ENCODE measurements at regions not wholly inside any gene's neighbourhood (a gene's known extent, or its start where the extent isn't known, plus 50 kb on each side); places are given as distances from the start of the nearest gene placed in this dataset.

GRCh38 chr11:81421251-81421860 lies 1312.3 kb downstream of the FAM181B start:
- CTCF ChIA-PET = no interaction called here

GRCh38 chr11:81420668-81421250 lies 1312.9 kb downstream of the FAM181B start:
- Histone ChIP-seq H3K36me3 (ENCODE audit: control insufficient read depth, insufficient read depth, low read length) (no peaks in the 10 kb centered on the region), H3K4me3 (ENCODE audit: low read depth, low read length) (no peak overlapping the region), H3K27me3 (ENCODE audit: control insufficient read depth, insufficient read depth, low read length) (no peaks in the 10 kb centered on the region)
- POLR2A ChIA-PET = no interaction called here
- CTCF ChIA-PET = no interaction called here
- DNase-seq (ENCODE audit: low read depth) = no peak
- no peak for TF ChIP-seq CTCF (IDR thresholded peaks at IDR 0.05; ENCODE audit: insufficient read depth, low read depth, low read length)

More at GRCh38 chr11:81421251-81421860, 1312.3 kb downstream of the FAM181B start:
- DNase-seq (ENCODE audit: low read depth) = no peak
- POLR2A ChIA-PET = no interaction called here
- Histone ChIP-seq H3K36me3 (ENCODE audit: control insufficient read depth, insufficient read depth, low read length) (no peaks in the 10 kb centered on the region), H3K27me3 (ENCODE audit: control insufficient read depth, insufficient read depth, low read length) (no peaks in the 10 kb centered on the region), H3K4me3 (ENCODE audit: low read depth, low read length) (no peak overlapping the region)
- no peak for TF ChIP-seq CTCF (IDR thresholded peaks at IDR 0.05; ENCODE audit: insufficient read depth, low read depth, low read length)

GRCh38 chr11:81397316-81397715 lies 1336.3 kb downstream of the FAM181B start:
- no peak for DNase-seq (ENCODE audit: low read depth)
- Histone ChIP-seq H3K27me3 (ENCODE audit: control insufficient read depth, insufficient read depth, low read length) (no peaks in the 10 kb centered on the region), H3K4me3 (ENCODE audit: low read depth, low read length) (no peak overlapping the region), H3K36me3 (ENCODE audit: control insufficient read depth, insufficient read depth, low read length) (no peaks in the 10 kb centered on the region)
- ChIA-PET POLR2A (no interaction called here), CTCF (no interaction called here)
- no peak for TF ChIP-seq CTCF (IDR thresholded peaks at IDR 0.05; ENCODE audit: insufficient read depth, low read depth, low read length)

GRCh38 chr11:81394311-81394710 lies 1339.4 kb downstream of the FAM181B start:
- ChIA-PET POLR2A (no interaction called here), CTCF (no interaction called here)
- no peak for TF ChIP-seq CTCF (IDR thresholded peaks at IDR 0.05; ENCODE audit: insufficient read depth, low read depth, low read length)
- Histone ChIP-seq H3K4me3 (ENCODE audit: low read depth, low read length) (no peak overlapping the region), H3K36me3 (ENCODE audit: control insufficient read depth, insufficient read depth, low read length) (no peaks in the 10 kb centered on the region), H3K27me3 (ENCODE audit: control insufficient read depth, insufficient read depth, low read length) (no peaks in the 10 kb centered on the region)
- no peak for DNase-seq (ENCODE audit: low read depth)

- CTCF ChIA-PET = no interaction called here
Observed at GRCh38 chr11:81388326-81388725, 1345.3 kb downstream of the FAM181B start.

More at GRCh38 chr11:81388326-81388725, 1345.3 kb downstream of the FAM181B start:
- Histone ChIP-seq H3K27me3 (ENCODE audit: control insufficient read depth, insufficient read depth, low read length) (no peaks in the 10 kb centered on the region), H3K4me3 (ENCODE audit: low read depth, low read length) (no peak overlapping the region), H3K36me3 (ENCODE audit: control insufficient read depth, insufficient read depth, low read length) (no peaks in the 10 kb centered on the region)
- no peak for DNase-seq (ENCODE audit: low read depth)
- POLR2A ChIA-PET = no interaction called here
- no peak for TF ChIP-seq CTCF (IDR thresholded peaks at IDR 0.05; ENCODE audit: insufficient read depth, low read depth, low read length)
